ENCODE measurements at regions not wholly inside any gene's neighbourhood (a gene's known extent, or its start where the extent isn't known, plus 50 kb on each side); places are given as distances from the start of the nearest gene placed in this dataset.

DNA sequence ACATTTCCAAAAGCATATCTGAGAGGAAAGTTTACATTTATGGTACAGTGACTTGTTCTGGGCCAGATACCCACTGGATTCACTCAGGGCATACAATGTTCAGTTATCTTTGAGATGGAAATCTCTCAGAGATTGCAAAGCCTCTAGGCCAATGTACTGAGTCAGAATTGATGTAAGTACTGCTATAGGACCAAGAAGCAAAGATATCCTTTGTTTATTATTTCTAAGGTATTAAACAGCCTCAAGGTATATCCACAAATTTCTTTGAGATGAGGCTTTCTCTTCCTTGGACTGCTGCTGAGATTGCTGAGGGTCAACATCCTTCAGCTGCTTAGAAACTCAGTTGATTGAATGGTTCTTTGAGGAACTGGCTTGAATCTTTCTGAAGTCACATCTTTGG is 484.0 kb downstream of the METTL15 start:
- ATAC-seq (no peak), DNase-seq (no peak)
- intact Hi-C loops (cut with micrococcal nuclease), result no loop called here

DNA sequence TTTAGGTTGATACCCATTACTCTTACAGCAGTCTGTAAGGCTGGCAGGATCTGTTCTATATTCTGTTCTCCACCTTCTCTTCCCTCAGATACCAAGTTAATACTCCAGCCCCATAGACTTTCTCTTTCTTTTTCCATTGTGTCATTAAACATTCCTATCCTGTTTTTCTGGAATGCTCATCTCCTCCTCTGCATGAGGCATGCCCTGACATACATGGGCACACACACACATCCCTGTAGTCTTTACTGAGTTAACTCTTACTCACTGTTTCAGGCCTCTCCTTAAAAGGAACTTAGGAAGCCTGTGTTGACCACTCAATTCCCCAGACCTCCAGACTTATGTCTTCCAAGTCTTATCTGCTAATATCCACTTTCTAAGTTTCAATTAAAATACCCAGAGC is 476.8 kb downstream of the METTL15 start:
- DNase-seq (no peak), ATAC-seq (no peak)
- intact Hi-C loops (cut with micrococcal nuclease), result no loop called here

- ATAC-seq, result no peak
- intact Hi-C loops (cut with micrococcal nuclease), result no loop called here
- no peak for DNase-seq
Measured at GRCh38 chr11:28582506-28582905, 474.3 kb downstream of the METTL15 start.

- DNase-seq, result no peak
- no peak for ATAC-seq
- intact Hi-C loops (cut with micrococcal nuclease), result no loop called here
Measured at GRCh38 chr11:28581286-28582242, 473.4 kb downstream of the METTL15 start.

- ATAC-seq (no peak), DNase-seq (no peak)
- intact Hi-C loops (cut with micrococcal nuclease), result no loop called here
Measured at GRCh38 chr11:28571371-28571770, 463.2 kb downstream of the METTL15 start.

- DNase-seq (no peak), ATAC-seq (no peak)
- intact Hi-C loops (cut with micrococcal nuclease), result no loop called here
Measured at GRCh38 chr11:28569106-28569505, 460.9 kb downstream of the METTL15 start.

- DNase-seq (peak; percentile 81), ATAC-seq (peak; percentile 100)
- intact Hi-C loops (cut with micrococcal nuclease), result no loop called here
Measured at GRCh38 chr11:28566339-28567089, 458.3 kb downstream of the METTL15 start.

DNA sequence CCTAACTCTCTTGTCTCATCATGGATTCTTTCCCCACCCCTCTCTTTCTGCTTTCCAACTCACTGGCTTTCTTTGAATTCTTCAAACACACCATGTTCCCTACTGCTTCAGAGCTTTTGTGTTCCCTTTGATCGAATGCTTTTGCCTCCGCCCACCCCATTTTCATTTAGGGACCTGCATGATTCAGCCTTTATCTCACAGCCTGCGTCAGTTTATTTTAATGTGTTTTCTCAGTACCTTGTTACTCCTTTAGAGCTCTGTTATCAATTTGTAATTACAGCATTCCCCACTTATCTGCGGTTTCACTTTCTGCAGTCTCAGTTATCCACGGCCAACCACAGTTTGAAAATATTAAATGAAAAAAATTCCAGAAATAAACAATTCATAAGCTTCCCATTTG is 451.3 kb downstream of the METTL15 start:
- intact Hi-C loops (cut with micrococcal nuclease), result no loop called here
- DNase-seq (no peak), ATAC-seq (no peak)

DNA sequence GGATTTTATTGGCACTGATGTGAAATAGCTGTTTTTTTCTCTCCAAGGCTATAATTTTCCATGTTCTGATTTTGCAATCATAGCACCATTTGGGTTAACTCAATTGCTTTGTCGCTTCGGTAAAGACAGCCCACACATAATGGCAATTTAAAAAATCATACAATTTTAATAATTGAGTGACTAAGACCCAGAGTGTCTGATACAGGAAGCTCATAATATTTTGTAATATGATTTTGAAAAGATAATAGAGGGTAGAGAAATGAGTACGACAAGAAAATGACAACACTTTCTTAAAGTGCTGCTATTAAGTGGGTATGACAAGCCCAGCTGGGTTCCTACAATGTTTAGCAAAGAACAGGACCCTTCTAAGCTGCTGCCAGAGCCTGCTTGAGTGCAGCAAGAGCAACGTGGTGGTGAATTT is 439.1 kb downstream of the METTL15 start:
- ATAC-seq (peak; percentile 21), DNase-seq (no peak)
- intact Hi-C loops (cut with micrococcal nuclease), result no loop called here

- DNase-seq (no peak), ATAC-seq (no peak)
- intact Hi-C loops (cut with micrococcal nuclease), result no loop called here
Measured at GRCh38 chr11:28545536-28545935, 437.3 kb downstream of the METTL15 start.

DNA sequence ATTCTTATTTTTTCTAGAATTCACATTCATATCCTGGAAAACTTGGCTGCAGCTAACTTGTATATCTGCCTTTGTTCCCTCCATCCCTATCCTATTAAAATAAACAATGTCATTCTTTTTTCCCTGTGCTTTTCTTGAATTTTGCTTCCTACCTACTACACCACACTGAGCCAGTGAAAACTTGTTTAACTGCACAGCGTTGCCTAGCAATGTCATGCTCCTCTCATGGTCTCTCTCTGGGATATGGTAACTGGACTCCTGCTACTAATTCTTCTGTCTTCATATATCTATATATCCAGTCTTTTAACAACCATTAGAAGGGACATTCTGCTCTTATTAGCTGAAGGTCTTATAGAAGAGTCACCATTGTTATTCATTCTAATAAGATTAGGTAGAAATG is 434.4 kb downstream of the METTL15 start:
- DNase-seq, result no peak
- intact Hi-C loops (cut with micrococcal nuclease), result no loop called here
- no peak for ATAC-seq

DNA sequence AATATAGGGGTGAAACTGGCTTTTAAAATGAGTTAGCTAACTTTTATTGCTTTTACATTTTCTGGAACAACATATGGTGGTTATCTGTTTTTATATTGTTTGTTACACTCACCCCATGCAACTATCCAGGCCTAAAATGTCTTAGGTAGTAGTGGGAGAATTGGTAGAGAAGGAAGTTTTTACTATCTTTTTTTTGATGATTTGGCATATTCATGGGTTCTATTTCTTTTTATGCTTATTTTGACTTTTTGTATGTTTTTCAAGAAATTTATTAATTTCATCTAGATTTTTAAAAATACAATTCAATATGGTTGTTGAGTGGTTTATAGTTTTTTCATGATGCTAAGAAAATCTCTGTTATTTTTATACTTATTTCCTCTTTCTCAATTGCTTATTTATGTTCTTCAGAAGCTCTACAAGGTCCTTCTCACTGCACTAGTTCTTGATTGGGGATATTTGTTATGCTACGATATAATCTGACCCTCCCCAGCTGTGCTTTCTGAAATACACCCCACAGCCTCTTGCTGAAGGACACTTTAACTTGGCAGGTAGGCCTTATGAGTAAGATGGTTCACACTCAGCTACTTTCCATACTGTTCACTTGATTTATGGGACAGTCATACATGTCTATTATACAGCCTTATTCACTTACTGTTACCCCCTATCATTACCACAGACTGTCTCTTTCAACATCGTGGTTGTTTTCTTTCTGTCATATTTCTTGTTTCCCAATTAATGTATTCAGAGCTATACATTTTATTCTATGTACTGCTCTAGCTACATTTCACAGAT is 431.2 kb downstream of the METTL15 start:
- DNase-seq, result no peak
- ATAC-seq, result no peak
- intact Hi-C loops (cut with micrococcal nuclease), result no loop called here

DNA sequence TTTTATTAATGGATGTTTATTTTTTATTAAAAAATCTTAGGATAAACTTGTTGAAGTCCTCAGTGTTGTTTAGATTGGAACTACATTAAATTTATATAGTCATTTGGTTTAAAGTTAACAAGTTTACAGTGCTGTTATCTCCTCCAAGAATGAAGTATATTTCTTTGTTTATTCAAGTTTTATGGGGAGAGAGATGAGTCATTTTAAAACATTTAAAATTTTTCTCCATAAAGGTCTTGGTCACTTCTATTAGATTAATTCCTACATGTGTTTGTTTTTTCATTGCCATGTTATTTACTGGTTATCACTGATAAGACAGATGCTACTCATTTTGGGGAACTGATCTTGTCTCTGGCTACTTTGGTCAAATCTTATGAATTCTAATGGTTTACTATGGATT is 429.6 kb downstream of the METTL15 start:
- intact Hi-C loops (cut with micrococcal nuclease), result no loop called here
- DNase-seq (no peak), ATAC-seq (no peak)

GRCh38 chr11:28536504-28537267 is 428.5 kb downstream of the METTL15 start:
- intact Hi-C loops (cut with micrococcal nuclease), result no loop called here
- no peak for DNase-seq
- no peak for ATAC-seq

GRCh38 chr11:28535677-28536076 is 427.5 kb downstream of the METTL15 start:
- DNase-seq, result no peak
- intact Hi-C loops (cut with micrococcal nuclease), result no loop called here

DNA sequence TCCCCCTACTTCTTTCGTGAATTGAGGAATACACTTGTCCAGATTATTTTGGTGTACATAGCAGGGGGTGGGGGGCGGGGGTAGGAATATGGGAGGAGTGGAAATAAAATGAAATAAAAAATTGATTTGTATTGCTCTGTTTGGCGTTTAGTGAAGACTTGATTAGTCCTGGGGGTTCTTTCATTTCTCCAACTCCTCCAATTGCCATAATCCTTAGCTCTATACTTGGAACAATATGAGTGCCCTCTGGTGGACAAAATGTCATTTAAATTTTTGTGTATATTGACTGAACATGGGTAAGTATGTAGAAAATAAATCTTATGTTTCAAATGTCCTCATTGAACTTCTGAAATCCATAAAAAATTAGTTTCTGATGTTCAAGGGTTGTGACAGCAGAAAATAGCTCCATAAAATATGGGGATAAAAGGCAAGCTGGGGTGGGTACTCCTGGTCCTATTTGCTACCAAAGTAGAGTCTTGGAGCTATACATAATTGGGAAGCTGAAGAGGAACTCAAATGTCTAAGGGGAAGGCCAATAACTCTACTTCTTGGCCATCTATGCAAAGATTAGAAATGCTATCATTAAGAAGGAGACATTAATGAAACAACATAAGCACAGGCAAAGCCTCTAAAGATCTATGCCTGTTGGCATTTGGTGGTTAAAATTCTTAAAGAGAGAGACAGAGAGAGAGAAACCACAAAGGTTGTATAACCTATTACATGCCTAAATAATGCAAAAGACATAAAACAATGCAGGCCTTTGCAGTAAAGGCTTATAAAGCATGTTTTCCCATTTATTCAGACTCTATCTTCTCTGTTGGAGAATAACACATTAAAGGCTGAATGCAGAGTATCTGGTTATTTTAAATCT is 421.6 kb downstream of the METTL15 start:
- ATAC-seq, result no peak
- intact Hi-C loops (cut with micrococcal nuclease), result loop anchor here (5.0 kb wide), 1 partner anchor 832 kb away; no protein-coding TSS in a partner anchor
- DNase-seq, result no peak

More at GRCh38 chr11:28535677-28536076, 427.5 kb downstream of the METTL15 start:
- ATAC-seq, result no peak

GRCh38 chr11:28529046-28529445 is 420.9 kb downstream of the METTL15 start:
- ATAC-seq (no peak), DNase-seq (no peak)
- intact Hi-C loops (cut with micrococcal nuclease), result loop anchor here (5.0 kb wide), 1 partner anchor 832 kb away; no protein-coding TSS in a partner anchor

- ATAC-seq (no peak), DNase-seq (no peak)
- intact Hi-C loops (cut with micrococcal nuclease), result loop anchor here (5.0 kb wide), 1 partner anchor 831 kb away; no protein-coding TSS in a partner anchor
Measured at GRCh38 chr11:28528217-28528616, 420.0 kb downstream of the METTL15 start.

Data from left ventricle myocardium superior (tissue), 1 donor.